ENCODE measurements at regions not wholly inside any gene's neighbourhood (a gene's known extent, or its start where the extent isn't known, plus 50 kb on each side); places are given as distances from the start of the nearest gene placed in this dataset.

- CTCF ChIA-PET: no interaction called here
- no peak for TF ChIP-seq CTBP1 (IDR thresholded peaks at IDR 0.05; ENCODE audit: borderline replicate concordance)
- no peak for TF ChIP-seq HDGF (IDR thresholded peaks at IDR 0.05; ENCODE audit: borderline replicate concordance)
- TF ChIP-seq L3MBTL2 (conservative IDR thresholded peaks at IDR 0.05): no peak
- TF ChIP-seq ARNT (IDR thresholded peaks at IDR 0.05): no peak
- TF ChIP-seq SUZ12 (IDR thresholded peaks at IDR 0.05): no peak
- TF ChIP-seq TARDBP (IDR thresholded peaks at IDR 0.05): no peak
- no peak for TF ChIP-seq FOXA1 (IDR thresholded peaks at IDR 0.05)
- no peak for TF ChIP-seq ELF4 (IDR thresholded peaks at IDR 0.05)
- TF ChIP-seq SP1 (IDR thresholded peaks at IDR 0.05): no peak
- no peak for TF ChIP-seq ZNF384 (IDR thresholded peaks at IDR 0.05)
- no peak for TF ChIP-seq FOXM1 (IDR thresholded peaks at IDR 0.05; ENCODE audit: borderline replicate concordance)
- no peak for TF ChIP-seq LEF1 (IDR thresholded peaks at IDR 0.05; ENCODE audit: borderline replicate concordance)
- POLR2A ChIA-PET: no interaction called here
These were observed 70.4 kb upstream of the KCNQ5 start for GRCh38 chr6:72551470-72551869.

DNA sequence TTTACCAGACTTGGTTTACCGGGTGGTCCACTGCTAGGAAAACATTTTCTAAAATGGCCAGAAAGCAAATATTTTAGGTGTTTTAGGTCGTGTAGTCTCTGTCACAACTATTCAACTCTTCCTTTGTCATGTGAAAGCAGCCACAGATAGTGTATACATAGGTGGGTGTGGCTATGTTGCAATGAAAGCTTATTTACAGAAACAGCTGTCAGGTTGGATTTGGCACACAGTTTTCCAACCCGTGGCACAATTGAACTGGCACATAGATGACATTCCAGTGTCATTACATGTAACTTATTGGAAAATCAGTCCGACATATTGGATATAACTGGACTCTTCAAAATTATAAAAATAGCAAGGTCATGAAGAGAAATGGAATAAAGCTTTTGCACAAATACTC, 68.9 kb upstream of the KCNQ5 start:
- DNase-seq (ENCODE audit: extremely low spot score): no peak
- POLR2A ChIA-PET: no interaction called here
- CTCF ChIA-PET: no interaction called here
- no peak for TF ChIP-seq SUZ12 (IDR thresholded peaks at IDR 0.05)
- no peak for TF ChIP-seq ARNT (IDR thresholded peaks at IDR 0.05)
- no peak for TF ChIP-seq CTBP1 (IDR thresholded peaks at IDR 0.05; ENCODE audit: borderline replicate concordance)
- TF ChIP-seq FOXM1 (IDR thresholded peaks at IDR 0.05; ENCODE audit: borderline replicate concordance): no peak
- no peak for TF ChIP-seq ELF4 (IDR thresholded peaks at IDR 0.05)
- no peak for TF ChIP-seq ZNF384 (IDR thresholded peaks at IDR 0.05)
- no peak for TF ChIP-seq TARDBP (IDR thresholded peaks at IDR 0.05)
- TF ChIP-seq BHLHE40 (IDR thresholded peaks at IDR 0.05; ENCODE audit: borderline replicate concordance): no peak
- TF ChIP-seq FOXA1 (IDR thresholded peaks at IDR 0.05): no peak
- no peak for TF ChIP-seq SP1 (IDR thresholded peaks at IDR 0.05)
- TF ChIP-seq NFRKB (IDR thresholded peaks at IDR 0.05): no peak
- TF ChIP-seq FOXK2 (IDR thresholded peaks at IDR 0.05): no peak
- TF ChIP-seq L3MBTL2 (conservative IDR thresholded peaks at IDR 0.05): no peak
- no peak for TF ChIP-seq LEF1 (IDR thresholded peaks at IDR 0.05; ENCODE audit: borderline replicate concordance)
- no peak for TF ChIP-seq PKNOX1 (IDR thresholded peaks at IDR 0.05)
- no peak for TF ChIP-seq HDGF (IDR thresholded peaks at IDR 0.05; ENCODE audit: borderline replicate concordance)

More at GRCh38 chr6:72551470-72551869, 70.4 kb upstream of the KCNQ5 start:
- no peak for DNase-seq (ENCODE audit: extremely low spot score)

GRCh38 chr6:72553531-72554511, 68.0 kb upstream of the KCNQ5 start:
- POLR2A ChIA-PET: no interaction called here
- CTCF ChIA-PET: no interaction called here
- TF ChIP-seq ARNT (IDR thresholded peaks at IDR 0.05): no peak
- TF ChIP-seq FOXM1 (IDR thresholded peaks at IDR 0.05; ENCODE audit: borderline replicate concordance): no peak
- no peak for TF ChIP-seq BHLHE40 (IDR thresholded peaks at IDR 0.05; ENCODE audit: borderline replicate concordance)
- TF ChIP-seq ZNF384 (IDR thresholded peaks at IDR 0.05): no peak
- no peak for TF ChIP-seq ELF4 (IDR thresholded peaks at IDR 0.05)
- TF ChIP-seq L3MBTL2 (conservative IDR thresholded peaks at IDR 0.05): no peak
- no peak for TF ChIP-seq SP1 (IDR thresholded peaks at IDR 0.05)
- TF ChIP-seq HDGF (IDR thresholded peaks at IDR 0.05; ENCODE audit: borderline replicate concordance): no peak
- no peak for TF ChIP-seq FOXA1 (IDR thresholded peaks at IDR 0.05)
- no peak for TF ChIP-seq FOXK2 (IDR thresholded peaks at IDR 0.05)
- TF ChIP-seq LEF1 (IDR thresholded peaks at IDR 0.05; ENCODE audit: borderline replicate concordance): no peak
- no peak for TF ChIP-seq PKNOX1 (IDR thresholded peaks at IDR 0.05)
- TF ChIP-seq NFRKB (IDR thresholded peaks at IDR 0.05): no peak
- TF ChIP-seq CTBP1 (IDR thresholded peaks at IDR 0.05; ENCODE audit: borderline replicate concordance): no peak
- no peak for TF ChIP-seq SUZ12 (IDR thresholded peaks at IDR 0.05)
- no peak for DNase-seq (ENCODE audit: extremely low spot score)

DNA sequence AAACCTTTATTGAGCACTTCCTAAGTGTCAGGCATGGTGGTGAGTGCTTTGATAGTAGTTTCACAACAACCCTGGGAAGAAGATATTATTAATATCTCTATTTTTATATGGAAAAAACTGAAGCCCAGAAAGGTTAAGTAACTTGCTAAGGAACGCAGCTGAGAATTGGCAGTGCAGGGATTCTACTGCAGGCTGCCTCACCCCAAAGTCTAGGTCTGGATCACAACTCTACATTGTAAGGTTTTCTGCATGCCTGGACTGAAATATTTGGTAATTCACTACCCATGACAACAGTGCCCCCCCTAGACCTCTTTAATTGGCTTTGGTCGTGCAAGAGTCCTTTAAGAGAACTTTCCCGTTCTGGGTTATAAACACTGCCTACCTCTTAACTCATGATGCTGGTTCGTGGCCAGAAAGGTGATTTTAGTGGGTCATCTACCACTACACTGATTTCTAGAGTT, 67.1 kb upstream of the KCNQ5 start:
- TF ChIP-seq SUZ12 (IDR thresholded peaks at IDR 0.05) (no peak), ELF4 (IDR thresholded peaks at IDR 0.05) (no peak), NFRKB (IDR thresholded peaks at IDR 0.05) (no peak), CTBP1 (IDR thresholded peaks at IDR 0.05; ENCODE audit: borderline replicate concordance) (no peak), PKNOX1 (IDR thresholded peaks at IDR 0.05) (no peak), L3MBTL2 (conservative IDR thresholded peaks at IDR 0.05) (no peak), SP1 (IDR thresholded peaks at IDR 0.05) (no peak), FOXK2 (IDR thresholded peaks at IDR 0.05) (no peak), ZNF384 (IDR thresholded peaks at IDR 0.05) (no peak)
- CTCF ChIA-PET: no interaction called here
- DNase-seq (ENCODE audit: extremely low spot score): no peak
- POLR2A ChIA-PET: no interaction called here

DNA sequence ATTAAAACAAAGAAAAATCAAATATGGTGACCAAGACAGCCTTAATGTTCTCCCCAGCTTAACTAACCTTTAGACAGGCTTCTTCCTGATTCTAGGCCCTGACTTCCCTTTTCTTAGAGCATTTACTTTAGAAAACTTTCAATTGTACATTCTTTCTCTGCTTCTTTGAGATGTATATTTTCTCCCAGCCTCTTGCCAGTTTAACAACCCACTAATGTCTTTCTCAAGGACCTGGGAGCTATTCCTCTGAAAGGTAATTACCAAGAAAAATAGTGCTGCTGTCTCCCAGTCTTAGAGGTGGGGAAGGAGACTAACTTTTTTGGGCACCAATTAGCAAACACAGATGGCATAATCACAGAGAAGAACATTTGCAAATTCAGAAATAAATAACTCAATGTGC, 62.8 kb upstream of the KCNQ5 start:
- ChIA-PET POLR2A (no interaction called here), CTCF (no interaction called here)
- DNase-seq (ENCODE audit: extremely low spot score): no peak
- TF ChIP-seq ARNT (IDR thresholded peaks at IDR 0.05): no peak
- TF ChIP-seq ZNF384 (IDR thresholded peaks at IDR 0.05): no peak
- no peak for TF ChIP-seq FOXA1 (IDR thresholded peaks at IDR 0.05)
- no peak for TF ChIP-seq FOXM1 (IDR thresholded peaks at IDR 0.05; ENCODE audit: borderline replicate concordance)
- no peak for TF ChIP-seq SUZ12 (IDR thresholded peaks at IDR 0.05)
- no peak for TF ChIP-seq SP1 (IDR thresholded peaks at IDR 0.05)
- TF ChIP-seq PKNOX1 (IDR thresholded peaks at IDR 0.05): no peak
- TF ChIP-seq FOXK2 (IDR thresholded peaks at IDR 0.05): no peak
- TF ChIP-seq HDGF (IDR thresholded peaks at IDR 0.05; ENCODE audit: borderline replicate concordance): no peak
